ENCODE measurements at regions not wholly inside any gene's neighbourhood (a gene's known extent, or its start where the extent isn't known, plus 50 kb on each side); places are given as distances from the start of the nearest gene placed in this dataset.

- FAIRE-seq: no peak
Measured at GRCh38 chr10:83945982-83946718, 193.2 kb upstream of the GHITM start.

- FAIRE-seq: no peak
Measured at GRCh38 chr10:83952314-83952713, 187.0 kb upstream of the GHITM start.

DNA sequence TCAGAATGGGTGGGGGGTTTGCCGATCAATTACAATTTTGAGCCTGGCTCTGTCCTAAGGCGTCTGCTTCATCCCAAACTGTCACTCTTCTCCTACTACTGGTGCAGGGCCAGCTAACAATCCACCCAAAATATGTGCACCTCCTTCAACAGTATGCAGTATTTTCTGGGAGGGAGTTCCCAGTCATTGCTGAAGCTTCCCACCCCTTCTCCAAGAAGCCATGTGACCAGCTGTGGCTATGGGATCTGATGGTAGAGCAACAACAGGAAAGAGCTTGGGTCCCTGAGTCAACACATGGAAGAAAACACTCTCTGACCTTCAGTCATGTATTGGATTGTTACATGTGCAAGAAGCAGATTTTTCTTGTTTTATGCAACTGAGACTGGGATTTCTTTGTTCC is 185.7 kb upstream of the GHITM start:
- no peak for FAIRE-seq

DNA sequence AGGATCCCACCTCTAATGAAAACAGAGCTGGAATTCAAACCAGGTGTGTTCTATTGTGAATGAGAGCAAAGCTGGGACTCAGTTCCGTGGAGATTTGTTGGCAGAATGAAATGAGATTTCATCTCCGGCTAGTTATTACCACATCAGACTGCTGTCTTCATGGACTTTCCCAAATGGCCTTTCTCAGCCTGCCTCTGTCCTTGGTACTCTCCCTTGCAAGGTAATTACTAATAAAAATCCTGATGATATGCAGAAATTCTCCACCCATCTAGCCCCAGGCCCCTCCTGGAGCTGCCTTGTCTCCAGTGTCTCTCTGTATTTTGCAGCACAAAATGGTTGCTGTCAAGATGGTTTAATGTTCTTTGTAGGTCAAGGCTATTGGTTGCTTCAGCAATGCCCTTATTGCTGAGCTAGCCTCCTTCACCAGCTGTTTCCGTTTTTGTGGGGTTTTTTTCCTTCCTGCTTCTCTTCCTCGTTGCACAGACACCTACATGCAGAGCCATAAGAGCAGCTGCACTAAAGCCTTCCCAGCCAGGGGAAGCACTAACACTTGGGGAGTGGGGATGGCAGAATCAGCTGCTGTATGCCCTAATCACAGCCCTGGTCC is 185.0 kb upstream of the GHITM start:
- no peak for FAIRE-seq

DNA sequence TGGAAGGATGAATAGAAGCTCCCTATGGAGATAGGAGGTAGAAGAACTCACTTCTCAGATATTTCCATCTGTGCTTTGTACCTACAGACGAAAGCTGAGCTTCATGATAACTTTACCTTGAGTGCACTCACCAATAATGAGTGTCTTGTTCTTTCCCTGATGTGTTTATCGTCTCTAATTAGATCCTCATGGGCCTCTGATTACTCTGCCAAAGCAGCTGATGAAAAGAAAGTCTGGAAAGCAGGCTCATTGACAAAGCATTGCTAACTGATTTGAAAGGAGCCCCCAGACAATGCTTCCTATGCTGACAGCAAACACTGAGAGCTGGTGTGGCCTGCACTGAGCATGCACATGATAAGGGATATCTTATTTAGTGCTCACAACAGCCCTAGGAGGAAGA is 183.9 kb upstream of the GHITM start:
- FAIRE-seq: no peak

GRCh38 chr10:83957168-83957947 is 182.0 kb upstream of the GHITM start:
- no peak for FAIRE-seq

- no peak for FAIRE-seq
Measured at GRCh38 chr10:83959328-83959727, 180.0 kb upstream of the GHITM start.

DNA sequence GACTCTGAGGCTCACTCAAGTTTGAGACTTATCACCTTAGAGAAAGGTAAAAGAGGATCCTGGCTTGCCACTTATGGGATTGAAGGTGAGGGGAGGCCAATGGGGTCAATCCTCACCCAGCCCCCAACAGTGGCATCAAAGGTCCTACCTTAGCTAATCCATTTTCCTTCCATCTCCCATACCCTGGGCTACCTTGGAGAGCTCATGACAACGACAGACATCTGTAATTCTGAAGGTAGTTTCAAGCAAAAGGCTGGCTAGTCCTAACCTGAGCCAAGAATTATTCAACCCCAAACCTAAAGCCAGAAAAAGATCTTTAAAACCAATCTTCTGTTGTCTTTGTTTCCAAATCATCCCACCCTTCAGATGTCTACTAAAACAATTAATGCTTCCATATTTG is 179.2 kb upstream of the GHITM start:
- no peak for FAIRE-seq

DNA sequence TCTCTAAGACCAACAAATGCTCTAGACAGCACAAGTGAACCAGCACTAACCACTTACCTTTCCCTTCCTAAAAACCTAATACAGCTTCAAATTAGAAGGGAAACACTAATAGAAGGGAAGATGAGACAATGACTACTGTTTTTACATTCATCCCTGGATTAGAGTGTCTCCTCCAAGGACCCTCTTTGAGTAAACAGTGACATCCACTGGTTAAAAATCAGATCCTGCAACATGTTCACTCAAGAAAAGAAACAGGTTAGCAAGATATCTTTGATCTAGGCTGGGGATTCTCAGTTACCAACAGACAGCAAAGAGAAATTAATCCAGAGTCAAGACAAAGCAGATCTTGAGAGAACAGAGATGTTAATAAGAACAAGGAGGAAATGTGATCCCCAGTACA is 177.7 kb upstream of the GHITM start:
- no peak for FAIRE-seq

DNA sequence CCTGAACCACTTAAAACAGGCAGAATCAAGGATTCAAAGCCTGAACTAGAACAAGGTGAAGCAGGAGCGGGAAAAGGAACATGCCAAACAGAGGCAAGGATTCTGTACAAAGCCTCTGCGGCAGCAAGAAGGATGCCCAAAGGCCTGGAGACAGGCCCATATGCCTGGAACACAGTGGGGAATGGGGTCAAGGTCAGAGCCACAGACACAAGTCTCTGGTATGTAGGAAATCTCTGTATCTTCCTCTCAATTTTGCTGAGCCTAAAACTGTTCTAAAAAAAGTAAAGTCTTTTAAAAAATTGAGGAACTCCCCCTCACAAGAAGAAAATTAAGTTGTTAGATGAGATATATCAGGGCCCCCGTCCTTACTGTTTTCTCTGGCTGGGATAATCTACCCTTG is 175.9 kb upstream of the GHITM start:
- FAIRE-seq: no peak

DNA sequence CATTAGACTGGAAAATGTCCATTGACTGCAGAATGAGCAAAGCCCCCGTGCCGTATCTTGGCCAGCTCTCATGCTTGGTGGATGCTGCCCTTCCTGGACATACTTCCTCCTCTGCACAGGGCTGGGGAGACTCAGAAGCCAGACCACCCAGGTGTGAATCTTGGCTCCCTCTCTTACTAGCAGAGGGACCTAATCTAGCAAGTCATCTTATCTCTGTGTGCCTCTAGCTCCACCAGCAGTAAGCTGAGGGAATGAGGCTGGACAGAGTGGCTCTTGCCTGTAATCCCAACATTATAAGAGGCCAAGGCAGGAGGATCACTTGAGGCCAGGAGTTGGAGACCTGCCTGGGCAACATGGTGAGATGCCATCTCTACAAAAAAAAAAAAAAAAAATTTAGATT is 173.8 kb upstream of the GHITM start:
- FAIRE-seq: no peak

DNA sequence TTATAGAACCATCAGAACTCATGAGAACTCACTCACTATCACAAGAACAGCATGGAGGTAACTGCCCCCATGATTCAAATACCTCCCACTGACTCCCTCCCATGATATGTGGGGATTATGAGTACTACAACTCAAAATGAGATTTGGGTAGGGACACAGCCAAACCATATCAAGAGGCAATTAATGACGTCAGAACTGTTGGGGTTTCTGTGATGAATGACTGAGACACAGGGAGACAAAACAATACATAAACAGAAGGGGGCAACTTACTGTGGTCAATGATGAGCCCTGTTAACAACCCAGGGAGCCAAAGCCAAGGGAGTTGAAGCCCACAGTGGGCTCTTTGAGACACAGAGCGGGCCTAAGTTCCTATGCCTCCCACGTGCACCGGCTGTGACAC is 171.3 kb upstream of the GHITM start:
- FAIRE-seq: no peak

- no peak for FAIRE-seq
Measured at GRCh38 chr10:83978681-83979383, 160.5 kb upstream of the GHITM start.

DNA sequence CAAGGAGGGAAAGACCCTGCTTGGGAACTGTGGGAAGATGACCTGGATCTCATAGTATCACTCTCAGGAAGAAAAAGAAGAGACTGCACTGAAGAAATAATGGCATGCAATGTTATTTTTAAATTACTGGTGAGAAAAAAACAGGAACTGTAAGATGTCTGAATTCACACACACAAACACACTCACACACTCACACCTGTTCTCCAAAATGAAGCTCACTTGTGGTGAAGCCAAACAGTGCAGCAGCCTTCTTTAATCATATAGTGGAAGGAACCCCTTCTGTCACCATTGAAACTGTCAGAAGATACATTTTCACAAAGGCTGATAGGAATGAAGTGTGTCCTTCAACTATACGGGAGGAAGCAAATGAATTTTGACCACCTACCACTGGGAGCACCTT is 156.5 kb upstream of the GHITM start:
- FAIRE-seq: no peak

DNA sequence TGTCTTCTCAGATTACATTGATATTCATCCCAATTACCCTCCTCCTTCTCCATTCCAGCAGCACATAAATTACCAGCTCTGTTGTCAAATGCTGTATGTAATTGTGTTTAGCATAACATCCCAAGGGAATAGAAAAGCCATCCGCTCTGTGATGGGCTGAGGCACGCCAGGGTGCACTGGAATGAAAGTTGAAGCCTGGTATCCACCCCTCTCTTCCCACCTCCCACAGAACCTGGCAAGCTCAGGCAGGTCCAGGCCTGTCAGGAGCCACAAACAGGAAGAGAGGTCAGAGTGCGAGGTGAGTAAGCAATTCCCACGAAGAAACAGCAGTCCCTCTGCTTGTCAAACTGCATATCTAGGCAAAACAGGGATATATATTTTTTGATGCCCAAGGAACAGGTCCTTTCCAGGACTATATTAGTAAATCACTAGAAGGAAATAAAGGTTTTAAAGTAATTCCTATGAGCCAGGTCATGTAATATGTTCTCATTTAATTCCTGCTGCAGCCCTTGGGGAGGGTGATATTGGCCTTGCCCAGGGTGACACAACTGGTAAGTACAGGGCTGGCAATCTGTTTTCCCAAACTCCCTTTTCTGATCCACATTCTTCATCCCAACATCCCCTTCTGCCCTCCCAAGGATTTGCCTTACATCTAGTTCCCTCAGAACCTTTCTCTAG is 155.6 kb upstream of the GHITM start:
- FAIRE-seq: no peak

- no peak for FAIRE-seq
Measured at GRCh38 chr10:83984256-83984640, 155.1 kb upstream of the GHITM start.

DNA sequence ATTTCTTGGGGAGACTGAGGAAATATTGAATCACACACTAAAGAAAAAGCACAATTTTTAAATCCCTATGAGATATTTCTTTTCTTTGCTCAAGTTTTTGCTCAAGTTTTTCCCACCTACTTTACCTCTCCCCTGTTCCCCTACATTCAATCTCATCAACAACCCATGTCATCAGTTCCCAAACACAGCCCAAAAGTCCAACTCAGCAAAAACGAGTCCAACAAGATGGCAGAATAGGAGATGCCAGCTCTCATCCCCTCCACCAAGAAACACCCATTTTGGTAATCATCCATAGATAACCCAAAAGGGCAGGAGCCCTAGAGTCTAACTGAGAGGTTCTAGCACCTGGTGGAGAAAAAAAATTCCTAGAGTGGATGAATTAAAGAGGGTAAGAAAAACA is 152.5 kb upstream of the GHITM start:
- no peak for FAIRE-seq

GRCh38 chr10:83987216-83987615 is 152.1 kb upstream of the GHITM start:
- no peak for FAIRE-seq

- no peak for FAIRE-seq
Measured at GRCh38 chr10:83988435-83988834, 150.9 kb upstream of the GHITM start.

DNA sequence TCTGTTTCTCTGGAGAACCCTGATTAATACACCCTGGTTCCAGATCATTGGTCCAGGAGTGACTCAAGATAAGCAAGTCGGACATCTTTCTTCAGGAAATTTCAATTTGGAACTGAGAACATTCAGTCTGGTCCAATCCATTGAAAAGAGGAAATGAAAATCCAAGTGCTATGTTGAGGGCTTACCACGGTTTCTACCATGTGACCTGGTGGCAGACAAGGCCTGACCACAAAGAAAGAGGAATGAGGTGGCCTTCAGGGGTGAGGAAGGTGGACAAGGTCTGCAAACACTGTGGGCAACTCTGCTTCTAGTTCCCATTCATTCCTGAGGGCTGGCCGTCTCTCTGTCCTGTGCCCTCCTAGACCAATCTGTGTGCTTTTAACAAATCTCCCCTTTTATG is 149.2 kb upstream of the GHITM start:
- FAIRE-seq: no peak

GRCh38 chr10:83991986-83992753 is 147.1 kb upstream of the GHITM start:
- no peak for FAIRE-seq

DNA sequence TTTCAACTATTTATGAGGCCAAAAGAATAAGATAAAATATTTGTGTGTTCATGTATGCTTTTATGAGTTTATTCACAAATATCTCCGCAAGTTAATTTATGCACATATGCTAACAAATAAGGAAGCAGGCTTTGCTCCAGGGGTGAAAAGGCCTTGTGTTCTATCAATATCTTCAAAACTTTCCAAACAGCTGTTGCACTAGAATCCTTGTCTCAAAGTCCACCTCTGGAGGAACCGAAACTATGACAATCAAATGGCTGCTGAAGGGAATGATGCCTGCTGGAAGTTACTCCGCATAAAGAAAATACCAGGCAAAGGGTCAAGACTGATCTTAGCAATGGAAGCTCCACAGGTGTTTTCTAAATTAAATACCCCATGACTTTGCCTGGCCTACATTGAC is 145.0 kb upstream of the GHITM start:
- no peak for FAIRE-seq

All from colon (tissue), 2 donors.